Fibroblast of skin of right quadriceps (primary cell): ENCODE measurements at regions not wholly inside any gene's neighbourhood (a gene's known extent, or its start where the extent isn't known, plus 50 kb on each side); places are given as distances from the start of the nearest gene placed in this dataset.

ENCODE experiments used
- DNase-seq: peaks from one replicate; pipeline ENCODE4 v3.0.0-alpha.2; 2013

DNA sequence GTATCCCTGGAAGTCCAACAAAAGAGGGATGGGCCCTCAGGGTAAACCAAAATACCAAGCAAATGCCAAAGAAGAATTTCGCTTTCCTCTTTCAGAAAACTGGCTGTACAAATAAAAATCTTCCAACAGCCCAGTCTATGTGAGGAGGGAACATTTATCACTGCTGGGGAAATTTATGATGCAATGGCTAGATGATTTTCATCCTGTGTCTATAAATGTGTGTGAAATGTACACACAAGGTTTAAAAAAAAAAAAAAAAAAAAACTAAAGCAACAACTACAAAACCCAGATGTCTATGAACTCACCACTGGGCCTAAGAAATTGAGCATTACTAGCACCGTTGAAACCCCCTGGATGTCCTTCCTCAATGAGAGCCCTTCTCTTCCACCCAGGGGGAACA, 68.7 kb upstream of the SLC4A11 start:
- no peak for DNase-seq

- DNase-seq: no peak
Observed at GRCh38 chr20:3307078-3307477, 68.1 kb upstream of the SLC4A11 start.

DNA sequence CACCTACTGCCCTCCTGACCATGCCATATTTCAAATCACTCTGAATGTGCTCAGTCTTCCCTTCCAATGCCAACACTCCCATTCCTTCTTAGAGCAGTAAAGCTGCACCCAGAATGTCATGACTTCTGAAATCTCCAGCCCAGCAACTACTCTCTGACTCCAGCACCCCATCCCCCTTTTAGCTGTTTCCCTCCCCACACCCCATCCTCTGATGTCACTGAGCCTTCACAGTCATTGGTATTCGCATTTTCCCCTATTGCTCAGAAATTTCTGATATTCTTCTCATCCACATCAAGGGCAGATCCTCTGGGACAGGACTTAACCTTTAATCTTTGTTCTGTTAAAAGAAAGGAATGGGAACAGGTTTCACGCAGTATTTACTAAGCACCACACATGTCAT, 67.1 kb upstream of the SLC4A11 start:
- no peak for DNase-seq

DNA sequence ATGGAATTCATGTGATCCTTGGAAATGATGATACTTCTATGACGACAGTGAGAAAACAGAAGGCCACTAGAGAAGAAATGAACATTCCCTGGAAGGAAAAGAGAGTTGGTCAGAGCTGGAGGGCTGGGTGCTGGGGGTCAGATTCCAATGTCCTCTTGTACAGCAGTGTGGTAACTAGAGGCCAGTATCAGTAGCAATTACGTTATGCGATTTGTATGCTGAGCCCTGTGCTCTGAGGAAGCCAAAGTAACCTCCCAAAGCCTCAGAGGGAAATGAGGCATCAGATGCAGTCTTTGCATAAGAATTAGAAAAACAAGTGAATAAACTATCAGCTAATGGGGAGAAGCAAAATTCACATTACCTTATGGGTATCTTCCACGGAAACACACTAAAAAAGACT, 65.5 kb upstream of the SLC4A11 start:
- no peak for DNase-seq

DNA sequence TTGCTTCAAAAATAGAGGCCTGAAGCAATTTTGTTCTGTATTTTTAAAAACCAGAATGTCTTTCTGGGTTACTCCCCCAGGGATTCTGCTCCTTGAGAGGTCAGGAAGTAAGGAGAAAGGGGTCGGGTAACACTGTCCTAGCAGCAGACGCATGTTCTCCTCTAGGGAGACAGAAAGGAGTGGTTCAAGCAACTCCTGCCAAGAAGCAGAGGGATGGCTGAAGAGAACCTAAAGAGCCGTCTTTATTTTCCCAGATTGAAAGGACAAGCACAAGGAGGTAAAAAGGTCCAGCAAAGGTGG, 58.0 kb upstream of the SLC4A11 start:
- DNase-seq: no peak

- no peak for DNase-seq
Observed at GRCh38 chr20:3296261-3297078, 57.5 kb upstream of the SLC4A11 start.
